ENCODE measurements at regions not wholly inside any gene's neighbourhood (a gene's known extent, or its start where the extent isn't known, plus 50 kb on each side); places are given as distances from the start of the nearest gene placed in this dataset.

GRCh38 chr9:80294318-80294717, 722.6 kb downstream of the TLE4 start:
- no peaks in the 10 kb centered on the region for H3K9me3 ChIP-seq (replicated peaks in 1 of 3)
- no peak for TF ChIP-seq CTCF (IDR thresholded peaks at IDR 0.05)
- no peaks in the 10 kb centered on the region for H3K4me1 ChIP-seq (replicated peaks in 1 of 2)
- WGBS, 4 donors = 79 to 100% (median 89%) methylated on average over 1 of the region's 1 CpG
- DNase-seq = no peak
- H3K27ac ChIP-seq = no peak overlapping the region
- H3K36me3 ChIP-seq (replicated peaks in 1 of 2) = no peaks in the 10 kb centered on the region
- H3K4me3 ChIP-seq = no peak overlapping the region
- H3K27me3 ChIP-seq = no peaks in the 10 kb centered on the region
- intact Hi-C loops (cut with DNase I) = no loop called here

- 67 to 78% (median 73%) methylated on average over 2 of the region's 2 CpGs for WGBS, 4 donors
- no peak overlapping the region for H3K4me3 ChIP-seq
- H3K4me1 ChIP-seq (replicated peaks in 1 of 2) = no peaks in the 10 kb centered on the region
- intact Hi-C loops (cut with DNase I) = no loop called here
- H3K9me3 ChIP-seq (replicated peaks in 1 of 3) = no peaks in the 10 kb centered on the region
- H3K27ac ChIP-seq = no peak overlapping the region
- no peak for DNase-seq
- H3K36me3 ChIP-seq (replicated peaks in 1 of 2) = no peaks in the 10 kb centered on the region
- TF ChIP-seq CTCF (IDR thresholded peaks at IDR 0.05) = no peak
- no peak for TF ChIP-seq POLR2A (IDR thresholded peaks at IDR 0.05)
- no peaks in the 10 kb centered on the region for H3K27me3 ChIP-seq
Measured at GRCh38 chr9:80292231-80292630, 720.5 kb downstream of the TLE4 start.

GRCh38 chr9:80285326-80285725, 713.6 kb downstream of the TLE4 start:
- peak in 1 of 6 experiments; percentile 22 for TF ChIP-seq CTCF (IDR thresholded peaks at IDR 0.05)
- no peak for TF ChIP-seq POLR2A (IDR thresholded peaks at IDR 0.05)
- H3K27ac ChIP-seq = no peak overlapping the region
- no peaks in the 10 kb centered on the region for H3K4me1 ChIP-seq (replicated peaks in 1 of 2)
- no peak for DNase-seq
- H3K36me3 ChIP-seq (replicated peaks in 1 of 2) = no peaks in the 10 kb centered on the region
- intact Hi-C loops (cut with DNase I) = no loop called here
- H3K4me3 ChIP-seq = no peak overlapping the region
- no peaks in the 10 kb centered on the region for H3K9me3 ChIP-seq (replicated peaks in 1 of 3)
- no peaks in the 10 kb centered on the region for H3K27me3 ChIP-seq
- WGBS, 4 donors = 32 to 44% (median 39%) methylated on average over 2 of the region's 2 CpGs

GRCh38 chr9:80282766-80283165, 711.0 kb downstream of the TLE4 start:
- intact Hi-C loops (cut with DNase I) = no loop called here
- DNase-seq = no peak
- Histone ChIP-seq H3K27me3 (no peaks in the 10 kb centered on the region), H3K4me3 (no peak overlapping the region), H3K9me3 (replicated peaks in 1 of 3) (no peaks in the 10 kb centered on the region), H3K27ac (no peak overlapping the region), H3K36me3 (replicated peaks in 1 of 2) (no peaks in the 10 kb centered on the region), H3K4me1 (replicated peaks in 1 of 2) (no peaks in the 10 kb centered on the region)
- WGBS, 4 donors = 18 to 45% (median 38%) methylated on average over 3 of the region's 3 CpGs
- TF ChIP-seq CTCF (IDR thresholded peaks at IDR 0.05) (no peak), POLR2A (IDR thresholded peaks at IDR 0.05) (no peak)

Measured in adrenal gland (tissue), 9 donors.